ENCODE measurements at regions not wholly inside any gene's neighbourhood (a gene's known extent, or its start where the extent isn't known, plus 50 kb on each side); places are given as distances from the start of the nearest gene placed in this dataset.

DNA sequence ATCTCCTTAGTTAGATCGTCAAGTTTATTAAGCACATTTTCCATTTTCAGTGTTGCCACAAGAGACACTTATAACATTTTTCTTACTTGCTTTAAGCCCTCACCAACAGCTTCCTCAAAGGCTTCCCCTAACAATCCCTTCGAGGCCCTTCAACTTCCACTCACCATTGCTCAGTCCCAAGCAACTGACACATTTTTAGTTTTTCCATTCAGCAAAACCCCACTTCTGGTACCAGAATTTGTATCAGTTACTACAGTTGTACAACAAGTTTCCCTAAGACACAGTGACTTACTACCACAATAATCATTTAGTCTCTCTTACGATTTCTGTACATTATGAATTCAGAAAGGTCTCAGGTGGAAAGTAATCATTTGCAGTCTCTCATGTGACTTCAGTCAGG is 276.8 kb upstream of the PKN2 start:
- Histone ChIP-seq H3K9me3 (no peaks in the 10 kb centered on the region), H3K27me3 (no peaks in the 10 kb centered on the region), H3K36me3 (replicated peaks in 1 of 2; ENCODE audit: insufficient read depth in 1 of 2, low read depth in 2 of 2) (no peaks in the 10 kb centered on the region), H3K4me1 (no peaks in the 10 kb centered on the region), H3K27ac (no peak overlapping the region), H3K4me3 (no peak overlapping the region)
- DNase-seq (no peak), ATAC-seq (no peak)
- no peak for TF ChIP-seq POLR2A (IDR thresholded peaks at IDR 0.05)
- no peak for TF ChIP-seq CTCF (IDR thresholded peaks at IDR 0.05)
- intact Hi-C loops (cut with DNase I), result no loop called here
- WGBS, 2 donors, result 72 to 79% methylated on average over 3 of the region's 3 CpGs

- WGBS, 2 donors, result 90 to 91% methylated on average over 1 of the region's 1 CpG
- Histone ChIP-seq H3K36me3 (replicated peaks in 1 of 2; ENCODE audit: insufficient read depth in 1 of 2, low read depth in 2 of 2) (no peaks in the 10 kb centered on the region), H3K4me3 (no peak overlapping the region), H3K4me1 (no peaks in the 10 kb centered on the region), H3K9me3 (peaks cover 0 to 10% (median 0%) of the 10 kb centered on the region in 3 donors), H3K27ac (no peak overlapping the region), H3K27me3 (no peaks in the 10 kb centered on the region)
- intact Hi-C loops (cut with DNase I), result no loop called here
- no peak for TF ChIP-seq CTCF (IDR thresholded peaks at IDR 0.05)
- no peak for TF ChIP-seq POLR2A (IDR thresholded peaks at IDR 0.05)
- DNase-seq (no peak), ATAC-seq (no peak)
These were observed 262.1 kb upstream of the PKN2 start for GRCh38 chr1:88421997-88422396.

DNA sequence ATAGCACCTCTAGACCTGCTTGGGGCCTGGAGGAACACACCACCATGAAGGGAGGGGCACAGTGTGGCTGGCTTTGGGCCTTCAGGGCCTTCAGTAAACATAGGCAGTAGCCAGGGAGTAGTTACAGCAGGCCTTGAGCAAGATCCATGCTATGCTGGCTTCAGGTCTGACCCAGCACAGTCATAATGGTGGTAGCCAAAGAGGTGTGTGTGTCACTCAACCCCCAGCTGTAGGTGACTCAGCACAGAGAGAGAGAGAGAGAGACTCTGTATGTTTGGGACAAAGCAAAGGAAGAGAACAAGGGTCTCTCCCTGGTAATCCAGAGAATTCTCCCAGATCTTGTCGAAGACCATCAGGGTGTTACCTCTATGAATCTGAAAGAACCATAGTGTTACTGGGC is 250.5 kb upstream of the PKN2 start:
- no peaks in the 10 kb centered on the region for H3K9me3 ChIP-seq
- 94 to 100% methylated on average over 1 of the region's 1 CpG for WGBS, 2 donors
- no peak overlapping the region for H3K27ac ChIP-seq
- H3K27me3 ChIP-seq, result no peaks in the 10 kb centered on the region
- TF ChIP-seq POLR2A (IDR thresholded peaks at IDR 0.05) (no peak), CTCF (IDR thresholded peaks at IDR 0.05) (no peak)
- H3K4me1 ChIP-seq, result no peaks in the 10 kb centered on the region
- intact Hi-C loops (cut with DNase I), result no loop called here
- H3K4me3 ChIP-seq, result no peak overlapping the region
- DNase-seq, result no peak
- H3K36me3 ChIP-seq (replicated peaks in 1 of 2; ENCODE audit: insufficient read depth in 1 of 2, low read depth in 2 of 2), result no peaks in the 10 kb centered on the region
- no peak for ATAC-seq

GRCh38 chr1:88434836-88435235 is 249.2 kb upstream of the PKN2 start:
- no peak overlapping the region for H3K4me3 ChIP-seq
- DNase-seq (no peak), ATAC-seq (no peak)
- H3K36me3 ChIP-seq (replicated peaks in 1 of 2; ENCODE audit: insufficient read depth in 1 of 2, low read depth in 2 of 2), result no peaks in the 10 kb centered on the region
- intact Hi-C loops (cut with DNase I), result no loop called here
- no peaks in the 10 kb centered on the region for H3K4me1 ChIP-seq
- no peaks in the 10 kb centered on the region for H3K27me3 ChIP-seq
- no peaks in the 10 kb centered on the region for H3K9me3 ChIP-seq
- TF ChIP-seq POLR2A (IDR thresholded peaks at IDR 0.05) (no peak), CTCF (IDR thresholded peaks at IDR 0.05) (no peak)
- no peak overlapping the region for H3K27ac ChIP-seq

DNA sequence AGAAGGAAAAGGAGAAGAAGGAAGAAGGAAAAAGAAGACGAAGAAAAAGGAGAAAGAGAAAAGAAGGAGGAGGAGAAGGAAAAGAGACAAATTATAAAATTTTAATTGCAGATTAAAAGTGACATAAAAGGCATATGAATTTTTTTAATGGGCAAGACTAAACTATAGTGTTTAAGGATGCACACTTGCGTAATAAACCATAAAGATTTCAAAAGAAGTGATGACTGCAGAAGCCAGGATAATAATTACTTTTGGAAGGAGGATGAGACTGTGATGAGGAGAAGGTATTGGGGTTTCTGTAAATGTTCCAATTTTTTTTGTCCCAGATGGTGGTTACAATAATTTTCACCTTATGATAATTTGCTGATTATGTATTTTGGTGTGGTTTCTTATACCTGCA is 243.1 kb upstream of the PKN2 start:
- no peak for TF ChIP-seq CTCF (IDR thresholded peaks at IDR 0.05)
- TF ChIP-seq POLR2A (IDR thresholded peaks at IDR 0.05), result no peak
- H3K27ac ChIP-seq, result no peak overlapping the region
- H3K36me3 ChIP-seq (replicated peaks in 1 of 2; ENCODE audit: insufficient read depth in 1 of 2, low read depth in 2 of 2), result no peaks in the 10 kb centered on the region
- DNase-seq (no peak), ATAC-seq (no peak)
- no peaks in the 10 kb centered on the region for H3K4me1 ChIP-seq
- H3K9me3 ChIP-seq, result no peaks in the 10 kb centered on the region
- intact Hi-C loops (cut with DNase I), result no loop called here
- WGBS, 2 donors, result 73 to 78% methylated on average over 2 of the region's 2 CpGs
- no peaks in the 10 kb centered on the region for H3K27me3 ChIP-seq
- H3K4me3 ChIP-seq, result no peak overlapping the region

Data from body of pancreas (tissue), 4 donors.